SK-N-SH (cell line): ENCODE measurements at regions not wholly inside any gene's neighbourhood (a gene's known extent, or its start where the extent isn't known, plus 50 kb on each side); places are given as distances from the start of the nearest gene placed in this dataset.

Experiments used
- CTCF ChIA-PET: fragments of 300-600, 350-600 bp; formaldehyde crosslinking; extraction: SDS; loops from one replicate; lab custom pipeline; 2021; lab: Yijun Ruan, JAX
- POLR2A ChIA-PET: fragments of 350-600 bp; sonication (Branson Sonifier 250); formaldehyde crosslinking; extraction: SDS; loops from one replicate; lab custom pipeline; 2020; ENCODE audit warnings: antibody characterized with exemption, inconsistent platforms; lab: Yijun Ruan, JAX
- DNase-seq: peaks from one replicate; pipeline ENCODE4 v3.0.0; 2012
- H2AFZ ChIP-seq: fragments of 200-600 bp; sonication (generic); 2 replicates; pipeline ENCODE4 v1.8.1; 2016; ENCODE audit warnings: antibody characterized with exemption, mild to moderate bottlenecking, low read depth
- H3F3A ChIP-seq: fragments of 200-600 bp; sonication (generic); replicated peaks from 2 replicates; pipeline ENCODE3; 2016; ENCODE audit warnings: antibody characterized with exemption, mild to moderate bottlenecking; ENCODE audit not compliant: insufficient read depth
- H3K27ac ChIP-seq, 2 experiments: fragments of 200-500 bp in 1 of 2; fragments of 200-600 bp in 1 of 2; sonication (Bioruptor generic) in 1 of 2; sonication (generic), shearing (Covaris generic) in 1 of 2; 2 replicates each; pipeline versions ENCODE4 v1.5.1 to v1.6.1; 2014 to 2016; ENCODE audit warnings: low read depth in 2 of 2, inconsistent platforms in 1 of 2, low read length in 1 of 2, mild to moderate bottlenecking in 1 of 2, mixed read lengths in 1 of 2
- H3K27me3 ChIP-seq: fragments of 200-600 bp; sonication (generic), shearing (Covaris generic); 2 replicates; pipeline ENCODE4 v1.6.1; 2016; ENCODE audit warnings: mixed run types; ENCODE audit not compliant: insufficient read depth
- H3K36me3 ChIP-seq, 2 experiments: fragments of 200-500 bp in 1 of 2; fragments of 200-600 bp in 1 of 2; sonication (Bioruptor generic) in 1 of 2; sonication (generic) in 1 of 2; replicated peaks in 1 of 2; 2 replicates each; pipeline versions ENCODE3 to v1.5.1; 2014 to 2016; ENCODE audit warnings: low read length in 1 of 2, mild to moderate bottlenecking in 1 of 2; ENCODE audit not compliant: insufficient read depth in 2 of 2, control insufficient read depth in 1 of 2
- H3K4me1 ChIP-seq, 2 experiments: fragments of 200-500 bp in 1 of 2; fragments of 200-600 bp in 1 of 2; sonication (Bioruptor generic) in 1 of 2; sonication (generic), shearing (Covaris generic) in 1 of 2; 2 replicates each; pipeline versions ENCODE4 v1.5.1 to v1.6.1; 2014 to 2016; ENCODE audit warnings: low read depth in 1 of 2, low read length in 1 of 2, mixed run types in 1 of 2; ENCODE audit not compliant: insufficient read depth in 2 of 2, control insufficient read depth in 1 of 2
- H3K4me2 ChIP-seq: fragments of 200-600 bp; sonication (generic), shearing (Covaris generic); 2 replicates; pipeline ENCODE4 v1.6.1; 2017; ENCODE audit warnings: mixed run types
- H3K4me3 ChIP-seq, 2 experiments: fragments of 200-500 bp in 1 of 2; fragments of 200-600 bp in 1 of 2; sonication (Bioruptor generic) in 1 of 2; sonication (generic), shearing (Covaris generic) in 1 of 2; 2 replicates each; pipeline versions ENCODE4 v1.5.1 to v1.8.1; 2014 to 2016; ENCODE audit warnings: low read depth in 2 of 2, inconsistent platforms in 1 of 2, low read length in 1 of 2, mild to moderate bottlenecking in 1 of 2, mixed read lengths in 1 of 2, moderate library complexity in 1 of 2
- H3K79me2 ChIP-seq: fragments of 200-600 bp; sonication (generic); 2 replicates; pipeline ENCODE4 v1.8.1; 2017; ENCODE audit warnings: mild to moderate bottlenecking; ENCODE audit not compliant: insufficient read depth
- H3K9ac ChIP-seq: fragments of 200-600 bp; sonication (generic); 2 replicates; pipeline ENCODE4 v1.6.1; 2017; ENCODE audit warnings: mixed run types
- H3K9me2 ChIP-seq: fragments of 200-600 bp; sonication (generic); 2 replicates; pipeline ENCODE4 v1.6.1; 2017; ENCODE audit warnings: mixed run types
- H3K9me3 ChIP-seq: fragments of 200-600 bp; sonication (generic); 2 replicates; pipeline ENCODE4 v1.6.1; 2017; ENCODE audit warnings: mixed run types, mild to moderate bottlenecking, moderate library complexity
- H4K20me1 ChIP-seq: fragments of 200-600 bp; sonication (generic); 2 replicates; pipeline ENCODE4 v1.6.1; 2017; ENCODE audit warnings: mild to moderate bottlenecking, mixed run types; ENCODE audit not compliant: insufficient read depth
- EZH2phosphoT487 ChIP-seq: fragments of 200-600 bp; sonication (generic); IDR thresholded peaks from 2 replicates; pipeline ENCODE4 v1.6.1; 2017; ENCODE audit warnings: low read depth, mixed run types, mild to moderate bottlenecking, antibody characterized with exemption, moderate library complexity, borderline replicate concordance
- FOSL2 ChIP-seq: IDR thresholded peaks from 2 replicates; pipeline ENCODE4 v1.4.0; 2012; ENCODE audit warnings: low read depth, mild to moderate bottlenecking, moderate library complexity, borderline replicate concordance
- JUND ChIP-seq: IDR thresholded peaks from 2 replicates; pipeline ENCODE4 v1.4.0; 2012
- MXI1 ChIP-seq: IDR thresholded peaks from 2 replicates; pipeline ENCODE4 v1.6.1; 2012; ENCODE audit warnings: mild to moderate bottlenecking, low read depth, low read length, improper control_type of control experiment
- NFIC ChIP-seq: IDR thresholded peaks from 2 replicates; pipeline ENCODE4 v1.4.0; 2012; ENCODE audit warnings: borderline replicate concordance
- NRF1 ChIP-seq: IDR thresholded peaks from 2 replicates; pipeline ENCODE4 v1.6.1; 2012; ENCODE audit warnings: low read depth, mild to moderate bottlenecking, low read length
- POLR2AphosphoS5 ChIP-seq: IDR thresholded peaks from 2 replicates; pipeline ENCODE4 v1.6.1; 2012; ENCODE audit warnings: low read depth, low read length
- RCOR1 ChIP-seq: fragments of 150-350 bp; IDR thresholded peaks from 2 replicates; pipeline ENCODE4 v1.6.1; 2017; ENCODE audit warnings: antibody characterized with exemption, low read length
- RFX5 ChIP-seq: IDR thresholded peaks from 2 replicates; pipeline ENCODE4 v1.6.1; 2012; ENCODE audit warnings: mild to moderate bottlenecking, improper control_type of control experiment, low read length
- SIN3A ChIP-seq: IDR thresholded peaks from 2 replicates; pipeline ENCODE4 v1.6.1; 2012; ENCODE audit warnings: low read depth, mild to moderate bottlenecking, low read length, moderate library complexity, borderline replicate concordance
- TCF12 ChIP-seq: IDR thresholded peaks from 2 replicates; pipeline ENCODE4 v1.4.0; 2012
- TEAD4 ChIP-seq: IDR thresholded peaks from 2 replicates; pipeline ENCODE4 v1.4.0; 2012; ENCODE audit warnings: mild to moderate bottlenecking, borderline replicate concordance; ENCODE audit not compliant: insufficient read depth
- WGBS: methylation state at CpG from one replicate; pipeline ENCODE4 v1.1.6; 2017; ENCODE audit warnings: low lambda C conversion rate; 5-methylcytosine and 5-hydroxymethylcytosine counted together
- TF ChIP-seq, protein P1 (sequence below): IDR thresholded peaks from 2 replicates; pipeline ENCODE4; 2012
- TF ChIP-seq, protein P2 (sequence below): fragments of 200-600 bp; sonication (generic); IDR thresholded peaks from 2 replicates; pipeline ENCODE4 v1.6.1; 2017; ENCODE audit warnings: antibody characterized with exemption, mild to moderate bottlenecking, moderate library complexity
- TF ChIP-seq, protein P3 (sequence below): IDR thresholded peaks from 2 replicates; pipeline ENCODE4 v1.4.0; 2012; ENCODE audit warnings: low read depth, borderline replicate concordance

DNA sequence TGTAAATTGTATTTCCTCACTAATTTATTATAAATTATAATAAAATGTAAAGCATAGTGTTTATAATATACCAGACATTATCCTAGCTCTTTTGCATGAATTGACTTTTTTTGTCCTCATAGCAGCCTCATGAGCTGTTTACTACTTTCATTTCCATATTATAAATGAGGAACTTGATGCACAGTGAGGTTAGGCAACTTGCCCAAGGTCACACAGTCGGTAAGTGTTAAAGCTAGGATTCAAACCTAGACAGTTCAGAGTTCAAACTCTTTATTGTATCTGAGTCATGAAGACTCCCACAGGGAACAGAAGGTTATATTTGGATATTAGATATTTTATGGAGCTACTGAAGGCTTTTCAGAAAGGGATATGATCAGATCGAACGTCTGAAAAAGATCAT is 322.2 kb upstream of the SATB1 start:
- no peaks in the 10 kb centered on the region for H3F3A ChIP-seq
- no peaks in the 10 kb centered on the region for H3K36me3 ChIP-seq
- no peak overlapping the region for H3K4me3 ChIP-seq
- no peaks in the 10 kb centered on the region for H4K20me1 ChIP-seq
- no peaks in the 10 kb centered on the region for H3K9me2 ChIP-seq
- H3K9ac ChIP-seq = no peak overlapping the region
- no peak for DNase-seq
- H3K27me3 ChIP-seq = no peaks in the 10 kb centered on the region
- H2AFZ ChIP-seq = no peak overlapping the region
- WGBS = 31% methylated on average over 3 of the region's 3 CpGs
- no peaks in the 10 kb centered on the region for H3K79me2 ChIP-seq
- TF ChIP-seq RFX5 (no peak), NRF1 (no peak), TCF12 (no peak), RCOR1 (no peak), SIN3A (no peak), NFIC (no peak), TEAD4 (no peak), POLR2AphosphoS5 (no peak)
- TF ChIP-seq, protein P1, sequence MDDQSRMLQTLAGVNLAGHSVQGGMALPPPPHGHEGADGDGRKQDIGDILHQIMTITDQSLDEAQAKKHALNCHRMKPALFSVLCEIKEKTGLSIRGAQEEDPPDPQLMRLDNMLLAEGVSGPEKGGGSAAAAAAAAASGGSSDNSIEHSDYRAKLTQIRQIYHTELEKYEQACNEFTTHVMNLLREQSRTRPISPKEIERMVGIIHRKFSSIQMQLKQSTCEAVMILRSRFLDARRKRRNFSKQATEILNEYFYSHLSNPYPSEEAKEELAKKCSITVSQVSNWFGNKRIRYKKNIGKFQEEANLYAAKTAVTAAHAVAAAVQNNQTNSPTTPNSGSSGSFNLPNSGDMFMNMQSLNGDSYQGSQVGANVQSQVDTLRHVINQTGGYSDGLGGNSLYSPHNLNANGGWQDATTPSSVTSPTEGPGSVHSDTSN = no peak
- TF ChIP-seq, protein P2, sequence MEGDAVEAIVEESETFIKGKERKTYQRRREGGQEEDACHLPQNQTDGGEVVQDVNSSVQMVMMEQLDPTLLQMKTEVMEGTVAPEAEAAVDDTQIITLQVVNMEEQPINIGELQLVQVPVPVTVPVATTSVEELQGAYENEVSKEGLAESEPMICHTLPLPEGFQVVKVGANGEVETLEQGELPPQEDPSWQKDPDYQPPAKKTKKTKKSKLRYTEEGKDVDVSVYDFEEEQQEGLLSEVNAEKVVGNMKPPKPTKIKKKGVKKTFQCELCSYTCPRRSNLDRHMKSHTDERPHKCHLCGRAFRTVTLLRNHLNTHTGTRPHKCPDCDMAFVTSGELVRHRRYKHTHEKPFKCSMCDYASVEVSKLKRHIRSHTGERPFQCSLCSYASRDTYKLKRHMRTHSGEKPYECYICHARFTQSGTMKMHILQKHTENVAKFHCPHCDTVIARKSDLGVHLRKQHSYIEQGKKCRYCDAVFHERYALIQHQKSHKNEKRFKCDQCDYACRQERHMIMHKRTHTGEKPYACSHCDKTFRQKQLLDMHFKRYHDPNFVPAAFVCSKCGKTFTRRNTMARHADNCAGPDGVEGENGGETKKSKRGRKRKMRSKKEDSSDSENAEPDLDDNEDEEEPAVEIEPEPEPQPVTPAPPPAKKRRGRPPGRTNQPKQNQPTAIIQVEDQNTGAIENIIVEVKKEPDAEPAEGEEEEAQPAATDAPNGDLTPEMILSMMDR = no peak
- TF ChIP-seq, protein P3, sequence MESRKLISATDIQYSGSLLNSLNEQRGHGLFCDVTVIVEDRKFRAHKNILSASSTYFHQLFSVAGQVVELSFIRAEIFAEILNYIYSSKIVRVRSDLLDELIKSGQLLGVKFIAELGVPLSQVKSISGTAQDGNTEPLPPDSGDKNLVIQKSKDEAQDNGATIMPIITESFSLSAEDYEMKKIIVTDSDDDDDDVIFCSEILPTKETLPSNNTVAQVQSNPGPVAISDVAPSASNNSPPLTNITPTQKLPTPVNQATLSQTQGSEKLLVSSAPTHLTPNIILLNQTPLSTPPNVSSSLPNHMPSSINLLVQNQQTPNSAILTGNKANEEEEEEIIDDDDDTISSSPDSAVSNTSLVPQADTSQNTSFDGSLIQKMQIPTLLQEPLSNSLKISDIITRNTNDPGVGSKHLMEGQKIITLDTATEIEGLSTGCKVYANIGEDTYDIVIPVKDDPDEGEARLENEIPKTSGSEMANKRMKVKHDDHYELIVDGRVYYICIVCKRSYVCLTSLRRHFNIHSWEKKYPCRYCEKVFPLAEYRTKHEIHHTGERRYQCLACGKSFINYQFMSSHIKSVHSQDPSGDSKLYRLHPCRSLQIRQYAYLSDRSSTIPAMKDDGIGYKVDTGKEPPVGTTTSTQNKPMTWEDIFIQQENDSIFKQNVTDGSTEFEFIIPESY = no peak
- TF ChIP-seq, all 33 proteins: peak for 0
- Histone ChIP-seq H3K27ac (no peak overlapping the region), H3K4me2 (no peak overlapping the region), H3K9me3 (no peaks in the 10 kb centered on the region), H3K4me1 (no peaks in the 10 kb centered on the region)
- ChIA-PET POLR2A (no interaction called here), CTCF (interaction anchor here (1.0 to 5.4 kb wide), 2 partner anchors 11 to 188 kb away, joined by 4 to 26 read pairs; no protein-coding TSS in a partner anchor)

DNA sequence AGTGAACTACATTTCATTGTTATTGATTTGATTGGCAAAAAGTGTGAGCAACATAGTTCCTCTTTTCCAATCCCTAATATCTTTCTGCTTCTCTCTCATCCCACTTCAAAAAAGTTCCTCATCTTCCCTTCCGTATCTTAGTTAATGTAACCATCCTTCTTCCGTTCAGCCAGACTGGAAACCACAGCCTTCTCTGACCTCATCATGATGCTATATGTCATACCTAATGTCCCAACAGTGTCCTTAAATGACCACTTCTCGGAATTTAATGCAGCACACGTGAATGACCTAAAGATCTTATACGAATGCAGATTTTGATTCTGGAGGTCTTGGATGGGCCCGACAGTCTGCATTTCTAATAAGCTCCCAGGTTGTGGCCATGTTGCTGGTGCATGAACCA is 320.3 kb upstream of the SATB1 start:
- Histone ChIP-seq H3K9ac (no peak overlapping the region), H3K79me2 (no peaks in the 10 kb centered on the region), H3K9me3 (no peaks in the 10 kb centered on the region), H3F3A (no peaks in the 10 kb centered on the region), H3K4me3 (no peak overlapping the region), H3K4me2 (no peak overlapping the region), H4K20me1 (no peaks in the 10 kb centered on the region), H3K27me3 (no peaks in the 10 kb centered on the region), H3K4me1 (no peaks in the 10 kb centered on the region), H3K36me3 (no peaks in the 10 kb centered on the region), H3K27ac (no peak overlapping the region), H3K9me2 (no peaks in the 10 kb centered on the region), H2AFZ (no peak overlapping the region)
- CTCF ChIA-PET = interaction anchor here (1.1 to 5.4 kb wide), 2 partner anchors 13 to 186 kb away, joined by 3 to 26 read pairs; no protein-coding TSS in a partner anchor
- 62% methylated on average over 6 of the region's 6 CpGs for WGBS
- POLR2A ChIA-PET = no interaction called here
- DNase-seq = no peak
- TF ChIP-seq TCF12 (no peak), FOSL2 (no peak), EZH2phosphoT487 (no peak), MXI1 (no peak), JUND (no peak)
- TF ChIP-seq, protein P2 = no peak
- TF ChIP-seq, protein P1 = no peak
